ENCODE measurements at regions not wholly inside any gene's neighbourhood (a gene's known extent, or its start where the extent isn't known, plus 50 kb on each side); places are given as distances from the start of the nearest gene placed in this dataset.

GRCh38 chr16:48447428-48447827 is 62.2 kb upstream of the SIAH1 start:
- Histone ChIP-seq H3K36me3 (no peaks in the 10 kb centered on the region), H3K9me3 (no peaks in the 10 kb centered on the region), H3K27me3 (no peaks in the 10 kb centered on the region), H3K27ac (no peak overlapping the region), H3K4me1 (peaks cover 10 to 19% of the 10 kb centered on the region in 2 donors), H3K4me3 (replicated peaks in 1 of 3) (no peak overlapping the region)
- intact Hi-C loops (cut with DNase I) = no loop called here
- TF ChIP-seq POLR2A (IDR thresholded peaks at IDR 0.05) (no peak), CTCF (IDR thresholded peaks at IDR 0.05) (no peak)
- DNase-seq = no peak
- 93 to 94% methylated on average over 5 to 8 of the region's 8 CpGs for WGBS, 2 donors

- Histone ChIP-seq H3K4me3 (replicated peaks in 1 of 3) (no peak overlapping the region), H3K36me3 (no peaks in the 10 kb centered on the region), H3K27ac (no peak overlapping the region), H3K9me3 (no peaks in the 10 kb centered on the region), H3K4me1 (peaks cover 10 to 19% of the 10 kb centered on the region in 2 donors), H3K27me3 (no peaks in the 10 kb centered on the region)
- WGBS, 2 donors = 74 to 75% methylated on average over 5 of the region's 5 CpGs
- DNase-seq = no peak
- intact Hi-C loops (cut with DNase I) = no loop called here
- TF ChIP-seq CTCF (IDR thresholded peaks at IDR 0.05) (no peak), POLR2A (IDR thresholded peaks at IDR 0.05) (no peak)
These were observed 61.3 kb upstream of the SIAH1 start for GRCh38 chr16:48446534-48446920.

- no peak for DNase-seq
- peaks cover 10 to 19% of the 10 kb centered on the region in 2 donors for H3K4me1 ChIP-seq
- 96 to 97% methylated on average over 8 of the region's 8 CpGs for WGBS, 2 donors
- H3K4me3 ChIP-seq (replicated peaks in 1 of 3) = no peak overlapping the region
- intact Hi-C loops (cut with DNase I) = no loop called here
- H3K9me3 ChIP-seq = no peaks in the 10 kb centered on the region
- peak overlapping the region in 1 of 3 donors; percentile 79 for H3K27ac ChIP-seq
- TF ChIP-seq CTCF (IDR thresholded peaks at IDR 0.05) (no peak), POLR2A (IDR thresholded peaks at IDR 0.05) (no peak)
- no peaks in the 10 kb centered on the region for H3K27me3 ChIP-seq
- H3K36me3 ChIP-seq = no peaks in the 10 kb centered on the region
These were observed 60.7 kb upstream of the SIAH1 start for GRCh38 chr16:48445782-48446533.

GRCh38 chr16:48444574-48444973 is 59.4 kb upstream of the SIAH1 start:
- WGBS, 2 donors = 29 to 39% methylated on average over 6 of the region's 6 CpGs
- H3K27me3 ChIP-seq = no peaks in the 10 kb centered on the region
- TF ChIP-seq CTCF (IDR thresholded peaks at IDR 0.05) (no peak), POLR2A (IDR thresholded peaks at IDR 0.05) (no peak)
- peak in 1 of 2 donors; percentile 30 for DNase-seq
- intact Hi-C loops (cut with DNase I) = no loop called here
- peak overlapping the region; percentile 76 to 79 (median 77) for H3K27ac ChIP-seq
- H3K4me3 ChIP-seq (replicated peaks in 1 of 3) = no peak overlapping the region
- no peaks in the 10 kb centered on the region for H3K9me3 ChIP-seq
- peaks cover 10 to 19% of the 10 kb centered on the region in 2 donors for H3K4me1 ChIP-seq
- no peaks in the 10 kb centered on the region for H3K36me3 ChIP-seq

- H3K9me3 ChIP-seq = no peaks in the 10 kb centered on the region
- TF ChIP-seq POLR2A (IDR thresholded peaks at IDR 0.05) (no peak), CTCF (IDR thresholded peaks at IDR 0.05) (no peak)
- intact Hi-C loops (cut with DNase I) = no loop called here
- H3K4me3 ChIP-seq (replicated peaks in 1 of 3) = no peak overlapping the region
- no peak overlapping the region for H3K27ac ChIP-seq
- no peak for DNase-seq
- no peaks in the 10 kb centered on the region for H3K36me3 ChIP-seq
- H3K4me1 ChIP-seq = peaks cover 10 to 19% of the 10 kb centered on the region in 2 donors
- H3K27me3 ChIP-seq = no peaks in the 10 kb centered on the region
These were observed 57.2 kb upstream of the SIAH1 start for GRCh38 chr16:48442379-48442778.
